SU-DHL-6 (cell line): ENCODE measurements at regions not wholly inside any gene's neighbourhood (a gene's known extent, or its start where the extent isn't known, plus 50 kb on each side); places are given as distances from the start of the nearest gene placed in this dataset.

Experiments used
- H2AFZ ChIP-seq: fragments of 200-600 bp; sonication (generic); 2 replicates; pipeline ENCODE4 v1.6.1; 2014; ENCODE audit warnings: low read depth, mild to moderate bottlenecking, moderate library complexity, mixed read lengths, antibody characterized with exemption, low read length; ENCODE audit not compliant: severe bottlenecking
- H3F3A ChIP-seq: fragments of 200-600 bp; shearing (Covaris generic); 2 replicates; pipeline ENCODE4 v1.6.0; 2016; ENCODE audit warnings: antibody characterized with exemption, mild to moderate bottlenecking; ENCODE audit not compliant: insufficient read depth
- H3K27ac ChIP-seq: fragments of 200-600 bp; sonication (generic); 2 replicates; pipeline ENCODE4 v1.5.1; 2016; ENCODE audit warnings: low read depth, mild to moderate bottlenecking, low read length, moderate library complexity, mixed read lengths
- H3K27me3 ChIP-seq: fragments of 200-600 bp; sonication (generic), shearing (Covaris generic); 2 replicates; pipeline ENCODE4 v1.6.0; 2014; ENCODE audit warnings: mild to moderate bottlenecking, low read length
- H3K36me3 ChIP-seq: fragments of 200-600 bp; sonication (generic); 2 replicates; pipeline ENCODE4 v1.6.1; 2014; ENCODE audit warnings: mild to moderate bottlenecking, low read length, mixed read lengths
- H3K4me2 ChIP-seq: fragments of 300-600, 200-600 bp; shearing (Covaris generic), sonication (generic); 2 replicates; pipeline ENCODE4 v1.6.0; 2014; ENCODE audit warnings: low read length, low read depth, mild to moderate bottlenecking; ENCODE audit not compliant: poor library complexity, severe bottlenecking
- H3K4me3 ChIP-seq: fragments of 200-600 bp; sonication (generic); 2 replicates; pipeline ENCODE4 v1.5.1; 2014; ENCODE audit warnings: antibody characterized with exemption, low read length, mild to moderate bottlenecking, mixed read lengths; ENCODE audit not compliant: insufficient read depth, poor library complexity, severe bottlenecking
- H3K79me2 ChIP-seq: fragments of 200-600 bp; sonication (generic); 2 replicates; pipeline ENCODE4 v1.6.1; 2014; ENCODE audit warnings: mild to moderate bottlenecking, low read length, moderate library complexity; ENCODE audit not compliant: insufficient read depth
- H3K9ac ChIP-seq: fragments of 200-600 bp; sonication (generic); 2 replicates; pipeline ENCODE4 v1.7.0; 2014; ENCODE audit warnings: mild to moderate bottlenecking, low read length
- H3K9me2 ChIP-seq: fragments of 200-600 bp; sonication (generic); replicated peaks from 2 replicates; pipeline ENCODE4 v1.6.1; 2014; ENCODE audit warnings: low read length; ENCODE audit not compliant: insufficient read depth
- H3K9me3 ChIP-seq: fragments of 200-600 bp; sonication (generic); 2 replicates; pipeline ENCODE4 v1.6.1; 2014; ENCODE audit warnings: low read length, mixed read lengths; ENCODE audit not compliant: insufficient read depth
- H4K20me1 ChIP-seq: fragments of 200-600 bp; sonication (generic); 2 replicates; pipeline ENCODE4 v1.6.1; 2014; ENCODE audit warnings: low read depth, mild to moderate bottlenecking, antibody characterized with exemption, low read length, moderate library complexity, mixed read lengths
- EZH2phosphoT487 ChIP-seq: fragments of 200-600 bp; sonication (generic), shearing (Covaris generic); conservative IDR thresholded peaks from 2 replicates; pipeline ENCODE4 v1.6.1; 2018; ENCODE audit warnings: mild to moderate bottlenecking, antibody characterized with exemption, low read length, moderate library complexity, mixed read lengths
- TF ChIP-seq, protein P1 (sequence below): fragments of 200-600 bp; sonication (generic); IDR thresholded peaks from one replicate; pipeline ENCODE4 v1.5.1; 2017; ENCODE audit warnings: antibody characterized with exemption, mild to moderate bottlenecking, low read length, moderate library complexity; ENCODE audit not compliant: insufficient read depth, poor library complexity, severe bottlenecking

DNA sequence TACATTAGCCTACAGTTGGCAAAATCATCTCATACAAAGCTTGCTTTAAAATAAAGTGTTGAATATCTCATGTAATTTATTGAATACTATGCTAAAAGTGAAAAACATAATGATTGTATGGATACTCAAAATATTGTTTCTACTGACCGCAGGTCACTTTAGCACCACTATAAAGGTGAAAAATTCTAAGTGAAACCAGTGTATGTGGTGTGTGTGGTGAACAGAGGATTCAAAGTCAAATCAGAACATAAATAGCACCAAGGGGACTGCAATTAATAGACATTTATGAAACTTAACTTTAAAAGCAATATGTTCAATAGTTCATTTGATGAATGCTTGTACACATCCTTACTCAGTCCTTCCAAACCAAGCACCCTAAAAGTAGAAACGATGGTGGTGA lies 145.8 kb downstream of the AKAIN1 start:
- H3K9ac ChIP-seq = no peak overlapping the region
- H3K4me3 ChIP-seq = no peak overlapping the region
- no peak overlapping the region for H2AFZ ChIP-seq
- no peaks in the 10 kb centered on the region for H3K27me3 ChIP-seq
- no peaks in the 10 kb centered on the region for H4K20me1 ChIP-seq
- H3K9me3 ChIP-seq = no peaks in the 10 kb centered on the region
- H3K27ac ChIP-seq = no peak overlapping the region
- H3F3A ChIP-seq = no peaks in the 10 kb centered on the region
- no peaks in the 10 kb centered on the region for H3K36me3 ChIP-seq
- no peak for TF ChIP-seq EZH2phosphoT487
- TF ChIP-seq, protein P1, sequence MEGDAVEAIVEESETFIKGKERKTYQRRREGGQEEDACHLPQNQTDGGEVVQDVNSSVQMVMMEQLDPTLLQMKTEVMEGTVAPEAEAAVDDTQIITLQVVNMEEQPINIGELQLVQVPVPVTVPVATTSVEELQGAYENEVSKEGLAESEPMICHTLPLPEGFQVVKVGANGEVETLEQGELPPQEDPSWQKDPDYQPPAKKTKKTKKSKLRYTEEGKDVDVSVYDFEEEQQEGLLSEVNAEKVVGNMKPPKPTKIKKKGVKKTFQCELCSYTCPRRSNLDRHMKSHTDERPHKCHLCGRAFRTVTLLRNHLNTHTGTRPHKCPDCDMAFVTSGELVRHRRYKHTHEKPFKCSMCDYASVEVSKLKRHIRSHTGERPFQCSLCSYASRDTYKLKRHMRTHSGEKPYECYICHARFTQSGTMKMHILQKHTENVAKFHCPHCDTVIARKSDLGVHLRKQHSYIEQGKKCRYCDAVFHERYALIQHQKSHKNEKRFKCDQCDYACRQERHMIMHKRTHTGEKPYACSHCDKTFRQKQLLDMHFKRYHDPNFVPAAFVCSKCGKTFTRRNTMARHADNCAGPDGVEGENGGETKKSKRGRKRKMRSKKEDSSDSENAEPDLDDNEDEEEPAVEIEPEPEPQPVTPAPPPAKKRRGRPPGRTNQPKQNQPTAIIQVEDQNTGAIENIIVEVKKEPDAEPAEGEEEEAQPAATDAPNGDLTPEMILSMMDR = no peak
- no peaks in the 10 kb centered on the region for H3K79me2 ChIP-seq
- no peak overlapping the region for H3K4me2 ChIP-seq
- no peaks in the 10 kb centered on the region for H3K9me2 ChIP-seq

DNA sequence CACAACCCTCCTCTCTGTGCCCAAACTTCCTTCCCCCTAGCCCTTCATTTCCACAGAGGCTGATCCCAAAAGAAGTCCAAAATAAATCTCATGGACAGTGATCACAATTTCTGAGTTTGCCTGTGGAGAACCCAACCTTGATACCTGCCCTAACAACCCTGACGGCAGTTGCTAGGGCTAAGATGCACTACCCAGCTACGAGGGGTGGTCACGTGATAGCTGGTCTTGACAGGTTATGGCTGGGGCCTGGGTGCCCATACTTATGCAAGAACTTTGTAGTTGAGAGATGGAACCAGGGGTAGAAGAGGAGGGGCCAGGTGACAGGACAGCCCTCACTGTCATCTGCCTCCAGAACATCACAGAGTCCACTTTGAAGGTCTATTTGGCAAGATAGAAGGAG lies 147.9 kb downstream of the AKAIN1 start:
- no peak overlapping the region for H3K4me3 ChIP-seq
- H3K36me3 ChIP-seq = no peaks in the 10 kb centered on the region
- H3K79me2 ChIP-seq = no peaks in the 10 kb centered on the region
- H3K9ac ChIP-seq = no peak overlapping the region
- H3K9me2 ChIP-seq = no peaks in the 10 kb centered on the region
- H3K9me3 ChIP-seq = no peaks in the 10 kb centered on the region
- TF ChIP-seq EZH2phosphoT487 = no peak
- TF ChIP-seq, protein P1 = no peak
- no peak overlapping the region for H3K4me2 ChIP-seq
- no peaks in the 10 kb centered on the region for H4K20me1 ChIP-seq
- H2AFZ ChIP-seq = no peak overlapping the region
- no peaks in the 10 kb centered on the region for H3K27me3 ChIP-seq
- H3F3A ChIP-seq = no peaks in the 10 kb centered on the region
- no peak overlapping the region for H3K27ac ChIP-seq

- Histone ChIP-seq H3K4me3 (no peak overlapping the region), H3K27ac (no peak overlapping the region), H4K20me1 (no peaks in the 10 kb centered on the region), H3K79me2 (no peaks in the 10 kb centered on the region), H3K27me3 (no peaks in the 10 kb centered on the region), H3F3A (no peaks in the 10 kb centered on the region), H3K9me3 (no peaks in the 10 kb centered on the region), H3K4me2 (no peak overlapping the region), H3K9me2 (no peaks in the 10 kb centered on the region), H2AFZ (no peak overlapping the region), H3K36me3 (no peaks in the 10 kb centered on the region), H3K9ac (no peak overlapping the region)
- TF ChIP-seq, protein P1 = no peak
- no peak for TF ChIP-seq EZH2phosphoT487
Observed at GRCh38 chr18:5040476-5040875, 156.6 kb downstream of the AKAIN1 start.
